ENCODE measurements at regions not wholly inside any gene's neighbourhood (a gene's known extent, or its start where the extent isn't known, plus 50 kb on each side); places are given as distances from the start of the nearest gene placed in this dataset.

DNA sequence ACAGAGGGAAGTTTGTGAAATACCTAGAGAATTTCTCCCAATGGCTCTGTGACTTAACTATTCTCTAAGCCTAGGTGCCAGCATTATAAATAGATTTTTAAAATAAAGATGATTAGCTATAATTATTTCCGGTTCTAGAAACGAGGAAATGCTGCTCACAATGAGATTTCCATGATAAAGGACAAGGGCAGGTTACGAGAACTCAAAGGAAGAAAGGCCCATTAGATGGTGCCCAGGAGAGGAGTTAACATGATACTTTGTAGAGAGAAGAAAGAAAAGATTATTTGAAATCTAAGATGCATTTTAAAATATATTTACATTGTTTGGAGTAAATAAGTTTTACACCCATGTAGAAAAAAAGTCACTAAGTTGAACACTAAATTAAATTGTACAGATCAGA is 538.3 kb upstream of the PTGER4 start:
- Histone ChIP-seq H3K9me3 (peaks cover 0 to 6% (median 0%) of the 10 kb centered on the region in 12 donors), H3K27me3 (no peaks in the 10 kb centered on the region), H3K4me3 (no peak overlapping the region), H3K4me1 (peaks cover 0 to 4% (median 0%) of the 10 kb centered on the region in 12 donors), H3K27ac (no peak overlapping the region), H3K36me3 (no peaks in the 10 kb centered on the region)
- ATAC-seq (no peak), DNase-seq (no peak)
- TF ChIP-seq POLR2A (IDR thresholded peaks at IDR 0.05) (no peak), CTCF (IDR thresholded peaks at IDR 0.05) (no peak)
- 45 to 58% (median 57%) methylated on average over 3 of the region's 3 CpGs for WGBS, 4 donors
- intact Hi-C loops (cut with DNase I) = no loop called here

DNA sequence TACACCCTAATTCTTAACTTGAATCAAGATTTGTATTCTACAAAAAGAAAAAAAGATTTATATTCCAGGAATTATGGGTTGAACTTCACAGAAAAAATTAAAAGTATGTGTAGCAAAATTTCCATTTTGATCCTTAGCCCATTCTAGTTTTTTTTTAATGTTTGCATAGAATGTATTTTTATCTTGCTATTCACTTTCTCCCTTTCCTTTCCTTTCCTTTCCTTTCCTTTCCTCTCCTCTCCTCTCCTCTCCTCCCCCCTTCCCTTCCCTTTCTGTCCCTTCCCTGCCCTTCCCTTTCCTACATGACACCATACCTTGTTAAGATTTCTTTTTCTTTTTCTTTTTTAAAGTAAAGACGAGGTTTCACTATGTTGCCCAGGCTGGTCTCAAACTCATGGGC is 542.5 kb upstream of the PTGER4 start:
- Histone ChIP-seq H3K27me3 (no peaks in the 10 kb centered on the region), H3K4me3 (no peak overlapping the region), H3K9me3 (no peaks in the 10 kb centered on the region), H3K4me1 (peaks cover 0 to 3% (median 0%) of the 10 kb centered on the region in 12 donors), H3K36me3 (no peaks in the 10 kb centered on the region), H3K27ac (no peak overlapping the region)
- no peak for ATAC-seq
- intact Hi-C loops (cut with DNase I) = no loop called here
- 78 to 92% (median 81%) methylated on average over 1 of the region's 1 CpG for WGBS, 4 donors
- TF ChIP-seq CTCF (IDR thresholded peaks at IDR 0.05) (no peak), POLR2A (IDR thresholded peaks at IDR 0.05) (no peak)
- no peak for DNase-seq

DNA sequence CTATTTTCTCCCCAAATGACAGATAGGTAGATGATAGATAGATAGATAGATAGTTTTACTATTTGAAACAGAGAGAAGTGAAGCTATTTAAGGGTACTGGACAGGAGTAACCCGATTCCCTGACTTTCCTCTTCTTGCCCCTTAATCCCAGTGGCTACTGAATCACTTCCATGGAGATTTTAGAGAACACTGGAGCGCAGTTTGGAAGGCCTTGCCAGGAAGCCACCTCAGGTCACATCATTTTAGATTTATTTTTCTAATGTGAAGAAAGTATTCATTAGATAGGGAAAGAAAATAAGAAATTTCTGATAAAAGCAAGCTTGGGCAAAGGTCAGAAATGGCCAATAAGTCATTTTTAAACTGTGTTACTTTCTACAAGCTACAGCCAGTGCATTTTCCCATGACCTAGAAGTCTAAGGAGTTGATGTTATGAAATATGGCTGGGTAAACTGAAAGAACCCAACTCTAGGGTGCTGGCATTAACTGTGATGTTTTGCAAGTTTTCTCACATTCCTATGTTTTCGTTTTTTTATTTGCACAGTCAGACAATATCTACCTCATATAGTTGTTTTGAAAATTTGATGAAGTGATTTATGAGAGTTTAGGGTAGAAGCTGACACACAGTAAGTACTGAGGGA is 544.7 kb upstream of the PTGER4 start:
- Histone ChIP-seq H3K36me3 (no peaks in the 10 kb centered on the region), H3K4me1 (no peaks in the 10 kb centered on the region), H3K27me3 (no peaks in the 10 kb centered on the region), H3K9me3 (no peaks in the 10 kb centered on the region), H3K27ac (no peak overlapping the region), H3K4me3 (no peak overlapping the region)
- 60 to 73% (median 70%) methylated on average over 3 of the region's 3 CpGs for WGBS, 4 donors
- no peak for TF ChIP-seq POLR2A (IDR thresholded peaks at IDR 0.05)
- no peak for TF ChIP-seq CTCF (IDR thresholded peaks at IDR 0.05)
- ATAC-seq = no peak
- DNase-seq = no peak
- intact Hi-C loops (cut with DNase I) = no loop called here

DNA sequence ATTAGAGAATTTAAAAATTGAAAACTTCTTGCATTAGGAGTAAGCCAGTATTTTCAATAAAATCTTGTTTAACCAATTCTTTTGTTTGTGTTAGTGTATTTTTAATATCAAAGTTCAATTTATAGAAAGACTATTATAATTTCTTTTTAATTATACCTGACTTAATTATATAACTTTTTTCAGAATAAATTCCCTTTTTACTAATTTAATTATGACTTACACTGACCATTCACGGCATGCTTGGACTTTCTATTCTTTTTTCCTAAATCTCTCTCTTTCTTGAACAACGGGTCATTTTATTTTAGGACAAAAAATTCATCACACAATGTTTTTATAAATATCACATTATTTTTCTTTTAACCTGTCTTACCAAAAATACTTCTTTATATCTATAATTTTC is 555.3 kb upstream of the PTGER4 start:
- intact Hi-C loops (cut with DNase I) = no loop called here
- ATAC-seq = no peak
- DNase-seq = no peak
- TF ChIP-seq CTCF (IDR thresholded peaks at IDR 0.05) (no peak), POLR2A (IDR thresholded peaks at IDR 0.05) (no peak)
- H3K36me3 ChIP-seq = no peaks in the 10 kb centered on the region
- no peak overlapping the region for H3K27ac ChIP-seq
- no peak overlapping the region for H3K4me3 ChIP-seq
- H3K27me3 ChIP-seq = no peaks in the 10 kb centered on the region
- peaks cover 0 to 58% (median 17%) of the 10 kb centered on the region in 12 donors for H3K9me3 ChIP-seq
- no peaks in the 10 kb centered on the region for H3K4me1 ChIP-seq
- WGBS, 4 donors = 54 to 65% (median 58%) methylated on average over 2 of the region's 2 CpGs

Measured in heart left ventricle (tissue), 16 donors.